Type B pancreatic cell (in vitro differentiated cells): ENCODE measurements at regions not wholly inside any gene's neighbourhood (a gene's known extent, or its start where the extent isn't known, plus 50 kb on each side); places are given as distances from the start of the nearest gene placed in this dataset.

Experiments used
- DNase-seq: peaks from one replicate; pipeline ENCODE4 v3.0.0; 2021; ENCODE audit warnings: mixed read lengths; ENCODE audit not compliant: unreplicated experiment; ENCODE audit errors: extremely low spot score
- H3K27ac Mint-ChIP-seq: 2 replicates; pipeline ENCODE4 v1.8.0; 2021; ENCODE audit warnings: mild to moderate bottlenecking, mixed read lengths
- H3K27me3 Mint-ChIP-seq: 2 replicates; pipeline ENCODE4 v1.8.0; 2021; ENCODE audit warnings: mixed read lengths
- H3K36me3 Mint-ChIP-seq: 2 replicates; pipeline ENCODE4 v1.8.0; 2021; ENCODE audit warnings: mixed read lengths
- H3K4me1 Mint-ChIP-seq: one replicate; pipeline ENCODE4 v1.8.0; 2021; ENCODE audit warnings: mixed read lengths; ENCODE audit not compliant: unreplicated experiment
- H3K4me3 Mint-ChIP-seq: 2 replicates; pipeline ENCODE4 v1.8.0; 2021; ENCODE audit warnings: mild to moderate bottlenecking, mixed read lengths
- H3K9me3 Mint-ChIP-seq: 2 replicates; pipeline ENCODE4 v1.8.0; 2021; ENCODE audit warnings: mixed read lengths
- CTCF ChIP-seq: fragments of 200-600 bp; sonication (generic); conservative IDR thresholded peaks from 2 replicates; pipeline ENCODE4 v1.5.0; 2021; ENCODE audit warnings: antibody characterized with exemption, mild to moderate bottlenecking

GRCh38 chr5:96279801-96280542 is 153.1 kb downstream of the PCSK1 start:
- Mint-ChIP-seq H3K27me3 (no peaks in the 10 kb centered on the region), H3K36me3 (no peaks in the 10 kb centered on the region), H3K9me3 (no peaks in the 10 kb centered on the region), H3K27ac (no peak overlapping the region), H3K4me1 (peaks cover 9% of the 10 kb centered on the region), H3K4me3 (no peak overlapping the region)
- DNase-seq: no peak
- TF ChIP-seq CTCF: peak; percentile 23

GRCh38 chr5:96278981-96279380 is 154.1 kb downstream of the PCSK1 start:
- no peak for DNase-seq
- no peak overlapping the region for H3K4me3 Mint-ChIP-seq
- H3K4me1 Mint-ChIP-seq: peaks cover 9% of the 10 kb centered on the region
- no peaks in the 10 kb centered on the region for H3K9me3 Mint-ChIP-seq
- no peak for TF ChIP-seq CTCF
- no peak overlapping the region for H3K27ac Mint-ChIP-seq
- no peaks in the 10 kb centered on the region for H3K36me3 Mint-ChIP-seq
- no peaks in the 10 kb centered on the region for H3K27me3 Mint-ChIP-seq

- Mint-ChIP-seq H3K9me3 (peaks cover 4% of the 10 kb centered on the region), H3K4me1 (no peaks in the 10 kb centered on the region), H3K4me3 (no peak overlapping the region), H3K27ac (no peak overlapping the region), H3K36me3 (no peaks in the 10 kb centered on the region), H3K27me3 (no peaks in the 10 kb centered on the region)
- no peak for TF ChIP-seq CTCF
- DNase-seq: no peak
Observed at GRCh38 chr5:96275051-96275450, 158.0 kb downstream of the PCSK1 start.

GRCh38 chr5:96265487-96265886 is 167.6 kb downstream of the PCSK1 start:
- no peaks in the 10 kb centered on the region for H3K36me3 Mint-ChIP-seq
- TF ChIP-seq CTCF: no peak
- DNase-seq: no peak
- H3K9me3 Mint-ChIP-seq: peaks cover 13% of the 10 kb centered on the region
- H3K4me1 Mint-ChIP-seq: no peaks in the 10 kb centered on the region
- no peak overlapping the region for H3K27ac Mint-ChIP-seq
- no peaks in the 10 kb centered on the region for H3K27me3 Mint-ChIP-seq
- no peak overlapping the region for H3K4me3 Mint-ChIP-seq

- no peak overlapping the region for H3K4me3 Mint-ChIP-seq
- DNase-seq: no peak
- H3K27ac Mint-ChIP-seq: no peak overlapping the region
- no peaks in the 10 kb centered on the region for H3K4me1 Mint-ChIP-seq
- H3K9me3 Mint-ChIP-seq: peaks cover 13% of the 10 kb centered on the region
- H3K36me3 Mint-ChIP-seq: no peaks in the 10 kb centered on the region
- no peak for TF ChIP-seq CTCF
- H3K27me3 Mint-ChIP-seq: no peaks in the 10 kb centered on the region
Observed at GRCh38 chr5:96264047-96264446, 169.0 kb downstream of the PCSK1 start.
